GM19025 (cell line): ENCODE measurements at regions not wholly inside any gene's neighbourhood (a gene's known extent, or its start where the extent isn't known, plus 50 kb on each side); places are given as distances from the start of the nearest gene placed in this dataset.
A peak's percentile ranks its signal among the peaks of the same experiment; 100 is the strongest.

Experiments used
- ATAC-seq: cut with Tn5 transposase; IDR thresholded peaks from one replicate; pipeline ENCODE4 v1.9.1; 2021; ENCODE audit warnings: mild to moderate bottlenecking, low read depth, moderate library complexity; ENCODE audit not compliant: unreplicated experiment

DNA sequence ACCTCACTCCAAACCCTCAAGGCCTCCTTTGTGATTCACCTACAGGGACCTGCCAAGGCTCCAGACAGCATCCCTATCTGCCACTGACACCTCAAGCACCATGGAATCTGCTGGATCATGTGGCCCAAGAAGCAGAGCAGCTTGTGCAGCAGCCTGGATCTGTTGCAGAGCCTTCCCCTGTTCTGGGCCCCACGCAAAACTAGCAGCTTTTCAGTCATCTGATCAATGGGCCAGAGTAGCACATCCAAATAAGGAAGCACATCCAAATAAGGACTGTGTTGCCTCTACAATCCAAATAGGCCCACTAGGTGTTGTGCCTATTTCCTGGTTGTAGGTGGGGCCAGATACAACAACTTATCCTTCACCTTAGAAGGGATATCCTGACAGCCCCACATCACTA, 97.1 kb upstream of the GNAO1 start:
- no peak for ATAC-seq

DNA sequence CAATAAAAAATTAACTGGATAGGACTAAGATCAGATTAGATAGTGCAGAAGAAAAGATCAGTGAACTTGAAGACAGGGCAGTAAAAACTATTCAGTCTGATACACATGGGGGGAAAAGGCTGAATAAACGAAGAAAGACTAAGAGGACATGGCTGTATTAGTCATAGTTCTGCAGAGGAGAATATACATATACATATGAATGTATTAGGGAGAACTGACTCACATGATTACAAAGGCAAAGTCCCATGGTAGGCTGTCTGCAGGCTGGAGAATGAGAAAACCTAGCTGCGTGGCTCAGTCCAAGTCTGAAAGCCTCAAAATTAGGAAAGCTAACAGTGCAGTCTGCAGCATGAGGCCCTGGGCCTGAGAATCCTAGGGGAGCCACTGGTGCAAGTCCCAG, 98.2 kb upstream of the GNAO1 start:
- ATAC-seq, result no peak

DNA sequence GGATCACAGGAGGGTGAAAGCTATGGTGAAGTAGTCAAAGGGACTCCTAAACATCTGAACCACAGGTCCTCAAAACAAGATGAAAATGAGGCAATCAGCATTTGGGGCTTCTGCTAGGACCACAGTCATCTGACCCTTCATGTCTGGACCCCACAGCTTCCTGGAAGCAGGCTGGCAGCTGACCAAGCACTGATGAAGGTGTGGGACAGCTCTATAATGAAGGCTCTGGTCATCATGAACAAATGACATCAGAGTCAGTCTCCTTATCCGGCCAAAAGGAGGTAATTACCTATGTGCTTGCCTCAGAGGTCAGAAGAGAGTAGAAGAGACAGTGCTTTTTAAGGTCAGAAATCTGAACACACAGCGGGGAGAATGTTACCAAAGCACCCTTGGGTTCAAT, 101.2 kb upstream of the GNAO1 start:
- ATAC-seq, result no peak

DNA sequence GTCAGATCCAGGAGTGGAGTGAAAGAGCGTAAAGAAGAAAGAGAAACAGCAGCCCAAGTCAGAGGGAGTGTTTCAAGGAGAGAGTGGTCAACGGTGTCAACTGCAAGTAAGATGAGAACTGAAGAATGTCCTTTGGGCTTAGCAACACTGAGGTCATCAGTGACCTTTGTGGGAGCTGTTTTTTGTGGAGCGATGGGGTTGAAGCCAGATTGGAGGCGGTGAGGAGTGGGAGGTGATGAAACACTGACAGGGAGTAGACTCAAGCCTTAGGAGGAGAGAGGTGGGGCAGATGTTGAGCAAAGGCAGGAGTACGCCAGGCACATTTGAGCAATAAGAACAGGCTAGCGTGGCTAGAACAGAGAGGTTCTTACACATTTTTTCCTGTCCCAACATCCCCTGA, 103.7 kb upstream of the GNAO1 start:
- ATAC-seq, result no peak

DNA sequence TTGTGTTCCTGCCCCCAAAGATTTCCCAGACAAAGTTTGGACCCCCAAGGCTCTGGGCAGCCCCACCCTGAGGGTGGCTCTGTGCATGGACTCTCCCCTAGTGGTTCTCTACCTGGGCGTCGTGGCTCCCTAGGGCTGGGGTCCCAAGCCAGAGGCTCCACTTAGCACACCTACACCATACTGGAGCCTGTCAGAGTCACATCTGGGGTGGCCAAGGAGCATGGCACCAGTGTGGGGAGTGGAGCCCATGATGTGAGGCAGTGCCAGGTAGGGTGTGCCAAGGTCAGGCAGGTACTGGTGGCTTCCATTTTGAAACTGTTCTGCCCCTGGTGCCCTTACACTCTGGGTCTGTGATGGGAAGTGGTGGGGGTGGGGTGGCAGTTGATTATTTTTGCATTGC, 109.9 kb upstream of the GNAO1 start:
- ATAC-seq, result no peak

DNA sequence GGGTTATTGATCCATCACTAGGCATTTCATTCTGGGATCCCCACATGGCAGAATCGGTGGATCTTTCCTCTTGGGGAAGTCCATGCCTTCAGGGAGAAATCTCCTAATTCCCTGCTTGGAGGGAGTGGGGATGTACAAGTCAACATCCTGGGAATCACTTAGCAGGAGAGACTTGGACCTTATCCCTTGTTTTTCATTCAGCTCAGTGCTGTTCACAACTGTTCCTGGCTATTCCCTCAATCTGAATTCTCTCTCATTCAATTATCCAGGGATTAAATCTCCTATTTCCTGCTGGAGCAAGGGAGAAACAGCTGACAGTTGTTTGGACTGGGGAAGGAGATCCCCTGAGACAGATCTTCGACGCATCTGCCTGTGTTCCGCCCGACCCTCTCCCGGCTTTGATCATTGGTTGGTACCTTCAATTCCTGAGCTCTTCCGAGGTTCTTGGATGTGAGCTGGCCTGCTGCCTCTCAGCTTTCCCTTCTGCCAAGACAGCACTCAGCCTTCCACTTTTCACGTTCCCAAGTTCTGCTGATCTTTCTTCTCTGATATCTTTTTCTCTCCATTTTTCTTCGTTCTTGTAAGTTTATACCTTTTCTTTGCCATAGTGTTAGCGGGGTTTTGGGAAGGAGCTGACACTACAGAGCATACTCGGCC, 115.4 kb upstream of the GNAO1 start:
- no peak for ATAC-seq

DNA sequence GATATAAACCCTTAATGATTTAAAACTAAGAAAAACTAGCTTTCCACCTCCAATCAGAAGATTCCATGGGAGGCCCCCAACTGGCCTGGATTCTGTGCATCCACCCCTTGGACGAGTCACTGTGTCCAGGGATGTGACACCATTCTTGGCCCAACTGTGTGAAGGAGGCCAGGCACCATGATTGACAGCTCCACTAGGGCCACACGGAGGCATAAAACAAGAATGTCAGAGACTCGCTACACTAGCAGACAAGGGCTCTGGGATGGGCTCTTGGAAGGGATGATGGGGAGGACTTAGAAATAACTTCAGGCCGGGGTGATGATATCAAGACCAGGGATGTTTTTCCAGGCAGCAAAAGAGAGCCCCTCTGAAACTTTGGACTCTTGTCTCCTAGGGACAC, 117.8 kb upstream of the GNAO1 start:
- no peak for ATAC-seq

DNA sequence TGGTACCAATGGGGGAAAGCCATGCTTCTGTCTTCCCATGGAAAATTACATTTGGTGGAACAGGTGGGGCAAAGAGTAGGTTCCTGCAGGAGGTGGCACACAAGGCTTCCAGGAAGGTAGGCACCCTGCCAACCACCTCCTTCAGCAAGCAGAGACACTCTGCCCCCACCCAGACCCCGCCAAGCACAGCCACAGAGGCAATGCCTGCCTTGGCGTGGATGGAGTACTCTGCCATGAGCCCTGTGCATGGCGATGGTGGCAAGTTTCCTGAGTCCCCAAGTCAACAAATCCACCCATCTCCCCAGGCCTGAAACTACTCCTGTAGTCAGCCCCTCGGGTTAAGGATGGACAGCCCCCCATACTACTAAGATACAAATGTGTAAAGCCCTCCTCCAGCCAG, 119.2 kb upstream of the GNAO1 start:
- no peak for ATAC-seq

DNA sequence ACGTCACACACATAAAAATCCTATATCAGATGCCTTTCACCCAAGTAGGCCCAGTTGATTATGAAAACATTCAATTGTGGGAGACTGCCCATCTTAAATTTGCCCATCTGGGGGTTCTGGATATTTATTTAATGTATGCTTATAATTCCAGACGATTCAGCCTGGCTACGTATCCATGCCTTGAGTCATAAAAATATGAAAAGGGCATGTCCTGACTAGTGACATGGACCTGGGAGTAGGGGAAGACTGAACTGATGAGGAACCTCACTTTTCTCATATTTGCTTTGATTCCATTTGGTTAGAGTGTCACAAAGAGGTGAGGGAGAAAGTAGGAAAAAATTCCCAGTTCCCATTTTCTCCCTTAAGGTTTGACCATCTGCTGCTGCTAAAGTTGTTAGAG, 122.5 kb upstream of the GNAO1 start:
- no peak for ATAC-seq

DNA sequence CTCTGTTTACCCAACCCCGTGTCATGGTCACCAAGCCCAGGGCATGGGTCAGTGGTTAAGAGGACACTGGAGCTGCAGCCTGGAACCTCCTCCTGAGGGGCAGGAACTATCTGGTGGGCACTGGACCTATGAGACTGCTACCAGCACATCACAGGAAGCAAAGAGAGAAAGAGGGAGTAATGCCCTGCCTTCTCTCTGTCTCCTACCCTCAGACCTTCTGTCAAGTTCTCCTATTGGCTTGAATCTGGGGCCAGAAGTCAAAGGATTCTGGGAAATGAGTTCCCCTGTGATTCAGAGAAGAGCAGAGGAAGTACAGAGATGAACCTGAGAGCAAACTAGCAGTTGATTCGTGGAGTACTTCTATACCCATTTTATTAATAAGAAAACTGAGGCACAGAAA, 123.0 kb upstream of the GNAO1 start:
- ATAC-seq, result no peak

DNA sequence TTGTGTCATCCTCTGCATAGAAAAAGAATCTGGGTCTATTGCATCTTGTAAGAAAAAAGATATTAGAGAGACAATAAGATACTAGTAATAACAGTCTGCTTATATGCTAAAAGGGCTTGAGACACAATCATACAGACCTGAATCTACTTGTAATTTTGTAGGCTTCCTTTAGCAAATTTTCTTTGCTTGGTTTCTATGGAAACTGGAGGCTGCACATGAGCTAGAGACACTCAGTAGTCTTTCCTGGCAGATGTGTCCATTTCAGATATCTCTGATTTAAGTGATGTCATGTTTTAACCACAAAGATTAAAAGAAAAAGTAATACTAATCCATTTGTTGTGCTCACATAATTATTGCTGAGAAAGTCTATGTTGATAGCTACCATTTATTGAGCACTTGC, 123.9 kb upstream of the GNAO1 start:
- ATAC-seq, result no peak

DNA sequence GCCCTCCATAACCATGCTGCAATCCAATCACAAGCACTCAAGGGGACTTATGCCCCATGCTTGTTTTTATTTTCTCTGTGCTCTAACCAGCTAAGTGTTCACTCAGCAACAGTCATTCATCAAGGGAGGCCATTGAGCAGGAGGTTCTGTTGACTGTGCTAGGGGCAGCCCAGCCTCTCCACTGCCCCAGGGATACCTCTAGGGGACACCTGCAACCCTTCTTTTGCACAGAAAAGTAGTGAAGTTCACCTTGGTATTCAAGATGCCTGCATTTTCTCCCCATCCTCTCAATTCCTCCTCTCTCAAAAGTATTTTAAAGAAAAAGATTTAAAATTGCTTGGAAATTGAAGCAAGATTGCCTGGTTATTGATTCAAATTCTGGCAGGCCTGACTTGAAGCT, 124.7 kb upstream of the GNAO1 start:
- ATAC-seq, result no peak

DNA sequence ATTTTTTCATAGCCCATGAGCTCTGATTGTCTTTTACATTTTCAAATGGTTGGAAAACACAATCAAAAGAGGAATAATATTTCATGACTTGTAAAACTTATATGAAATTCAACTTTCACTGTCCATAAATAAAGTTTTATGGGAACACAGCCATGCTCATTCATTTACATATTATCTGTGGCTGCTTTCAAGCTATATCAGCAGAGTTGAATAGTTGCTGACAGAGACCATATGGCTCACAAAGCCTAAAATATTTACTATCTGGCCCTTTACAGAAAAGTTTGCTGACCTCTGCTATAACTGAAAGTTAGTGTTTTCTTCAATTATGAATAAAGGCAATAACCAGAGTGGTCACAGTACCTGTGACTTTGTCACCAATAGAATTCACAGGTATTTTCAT, 128.2 kb upstream of the GNAO1 start:
- no peak for ATAC-seq

DNA sequence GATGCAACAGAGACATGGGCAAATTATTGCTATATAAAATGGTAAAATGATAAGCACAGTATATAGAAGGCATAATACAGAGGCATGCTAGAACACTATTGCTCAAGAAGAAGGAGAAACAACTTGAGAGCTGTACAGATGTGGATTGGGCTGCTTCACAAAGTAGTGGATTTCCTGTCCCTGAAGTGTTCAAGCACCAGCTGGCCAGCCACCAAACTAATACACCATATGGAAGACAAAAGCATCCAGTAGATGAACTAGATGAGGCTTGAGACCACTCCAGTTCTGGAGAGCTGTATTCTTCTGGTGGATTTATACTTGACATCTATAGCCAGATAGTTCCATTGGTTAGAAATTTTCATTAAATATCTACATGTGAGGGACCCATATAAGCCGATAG, 134.1 kb upstream of the GNAO1 start:
- no peak for ATAC-seq

DNA sequence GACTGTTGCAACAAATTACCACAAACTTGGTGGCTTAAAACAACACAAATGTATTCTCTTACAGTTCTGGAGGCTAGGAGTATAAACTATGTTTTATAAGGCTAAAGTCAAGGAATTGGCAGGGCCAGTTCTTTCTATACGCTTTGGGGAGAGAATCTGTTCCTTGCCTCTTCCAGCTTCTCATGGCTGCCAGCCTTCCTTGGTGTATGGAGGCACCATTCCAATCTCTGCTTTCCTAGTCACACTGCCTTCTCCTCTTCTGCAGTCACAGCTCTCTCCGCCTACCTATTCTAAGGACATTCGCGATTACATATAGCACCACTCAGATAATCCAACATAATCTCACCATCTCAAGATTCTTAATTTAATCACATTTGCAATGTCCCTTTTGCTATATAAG, 140.4 kb upstream of the GNAO1 start:
- no peak for ATAC-seq

DNA sequence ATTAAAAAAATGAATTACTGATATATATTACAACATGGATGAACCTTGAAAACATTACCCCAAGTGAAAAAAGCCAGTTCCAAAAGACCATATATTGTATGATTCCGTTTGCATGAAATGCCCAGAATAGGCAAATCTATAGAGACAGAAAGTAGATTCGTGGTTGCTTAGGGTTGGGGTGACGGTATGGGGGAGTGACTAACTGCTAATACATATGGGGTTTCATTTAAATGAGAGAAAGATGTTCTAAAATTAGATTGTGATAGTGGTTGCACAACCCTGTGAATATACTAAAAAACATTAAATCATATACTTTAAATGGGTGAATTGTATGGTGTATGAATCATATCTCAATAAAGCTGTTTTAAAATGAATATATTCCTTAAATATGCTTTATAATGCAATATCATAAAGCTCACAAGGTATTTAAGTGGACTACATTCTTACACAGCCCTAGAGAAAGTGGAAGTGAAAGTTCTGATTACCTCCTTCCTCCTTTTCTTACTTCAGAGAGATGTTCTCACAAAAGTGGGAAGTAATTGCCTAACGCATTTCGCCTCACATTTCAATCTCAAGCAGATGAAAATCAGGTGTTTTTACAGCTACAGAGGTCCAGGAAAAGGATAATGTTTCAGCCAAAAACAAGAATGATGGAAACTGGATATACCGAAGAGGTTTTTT, 142.7 kb upstream of the GNAO1 start:
- ATAC-seq, result peak; percentile 64

DNA sequence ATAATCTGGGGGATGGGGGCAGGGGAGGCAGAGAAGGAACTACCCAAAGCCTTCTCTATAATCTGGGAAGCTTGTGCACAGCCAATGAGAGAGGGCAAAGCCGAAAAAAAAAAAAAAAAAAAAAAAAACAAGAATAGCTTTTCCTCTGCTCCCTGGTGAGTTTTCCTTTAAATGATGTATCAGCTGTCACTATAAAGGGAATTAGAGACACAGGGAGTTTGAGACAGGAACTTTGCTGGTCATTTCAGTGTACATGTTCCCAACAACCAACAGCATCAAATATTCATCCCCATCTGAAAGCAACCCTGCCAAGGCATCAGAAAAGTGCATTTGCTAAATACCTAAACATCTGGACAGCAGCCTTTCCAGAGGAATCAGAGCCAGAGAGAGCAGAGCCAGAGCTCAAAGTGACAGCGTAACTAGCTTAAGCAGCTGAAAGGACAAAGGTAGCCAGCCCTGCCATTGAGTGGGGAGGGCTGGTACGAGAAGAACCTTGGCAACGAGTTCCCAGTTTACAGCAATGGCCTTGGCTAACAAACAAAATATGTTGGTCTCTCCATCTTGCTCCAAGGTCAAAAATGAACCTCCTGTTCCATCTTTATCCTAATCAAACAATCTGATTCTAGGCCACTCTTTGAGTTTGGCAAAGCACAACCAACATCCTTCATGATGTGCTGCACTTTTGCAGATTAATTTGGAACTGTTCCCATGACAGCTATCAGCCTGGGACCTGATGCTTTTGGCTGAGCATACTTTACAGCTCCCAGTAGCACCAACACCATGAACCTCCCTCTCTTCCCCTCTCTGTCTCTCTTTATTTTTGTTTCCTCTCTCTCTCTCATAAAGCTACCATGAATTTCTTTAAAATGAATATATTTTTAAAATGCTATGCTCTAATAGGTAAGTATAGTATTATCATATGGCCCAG, 143.7 kb upstream of the GNAO1 start:
- no peak for ATAC-seq

DNA sequence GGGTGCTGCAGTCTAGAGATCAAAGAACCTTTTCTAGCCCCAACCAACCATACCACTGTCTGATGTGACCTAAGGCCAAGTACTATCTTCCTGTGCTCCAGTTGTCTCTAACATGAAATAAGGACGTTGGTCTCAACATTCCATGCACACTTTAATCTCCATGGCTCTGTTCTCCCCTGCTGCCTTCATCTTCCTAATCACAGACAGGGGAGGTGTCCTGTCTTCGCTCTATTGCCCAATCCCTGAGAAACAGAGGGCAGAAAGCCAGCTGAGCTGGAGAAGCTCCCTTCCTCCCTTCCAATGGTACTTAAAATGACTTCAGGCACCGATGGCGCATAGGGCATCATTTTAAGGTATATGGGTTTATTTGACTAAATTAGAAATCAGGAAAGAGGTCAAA, 148.9 kb upstream of the GNAO1 start:
- ATAC-seq, result no peak

DNA sequence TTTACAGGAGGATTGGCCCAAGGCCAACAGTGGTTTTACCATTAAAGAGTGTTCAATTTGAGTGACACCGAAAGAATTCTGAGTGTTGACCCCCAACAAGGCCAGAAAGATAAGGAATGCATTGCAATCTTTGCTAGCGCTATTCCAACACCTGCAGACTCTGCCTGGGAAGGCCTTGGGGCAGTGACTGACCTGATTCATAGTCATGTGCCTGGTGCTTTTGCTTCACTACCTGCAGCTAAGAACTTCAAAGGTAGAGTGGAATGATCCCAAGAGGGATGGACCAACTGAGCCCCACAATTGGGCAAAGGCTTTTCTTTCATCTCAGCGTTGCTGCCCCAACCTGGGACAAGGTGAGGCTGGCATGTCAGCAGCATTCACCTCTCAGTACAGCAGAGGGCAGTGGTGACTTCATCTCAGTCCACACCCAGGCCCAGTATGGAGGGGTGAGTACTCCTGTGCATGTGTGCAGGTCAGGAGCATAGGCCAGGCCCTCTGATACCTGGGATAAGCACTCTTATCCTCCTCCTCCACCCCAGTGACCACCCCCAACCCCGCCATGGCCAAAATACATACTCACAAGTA, 149.6 kb upstream of the GNAO1 start:
- ATAC-seq, result no peak

DNA sequence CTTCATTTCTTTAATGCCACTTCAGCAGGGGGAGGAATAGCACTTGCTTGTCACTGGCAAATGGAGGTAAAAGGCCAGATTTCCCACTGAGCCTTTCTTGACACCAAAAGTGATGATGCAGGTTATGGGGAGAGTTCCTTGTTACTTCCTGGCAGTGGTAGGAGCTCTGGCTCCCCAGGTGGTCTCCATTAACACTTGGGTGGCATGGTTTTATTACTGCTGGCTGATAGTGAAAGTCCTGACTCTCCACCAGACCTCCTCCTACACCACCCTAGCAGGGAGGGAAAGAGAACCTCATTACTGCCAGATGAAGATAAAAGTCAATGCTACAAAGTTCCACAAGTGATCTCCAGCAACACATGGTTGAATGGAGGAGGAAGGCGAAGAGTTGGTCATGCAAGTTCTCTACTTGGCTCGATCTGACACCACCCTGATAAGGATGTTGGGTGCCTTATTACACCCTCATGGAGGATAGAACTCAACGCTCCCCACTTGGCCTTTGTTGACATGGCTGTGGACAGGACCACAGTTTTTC, 152.7 kb upstream of the GNAO1 start:
- ATAC-seq, result no peak

DNA sequence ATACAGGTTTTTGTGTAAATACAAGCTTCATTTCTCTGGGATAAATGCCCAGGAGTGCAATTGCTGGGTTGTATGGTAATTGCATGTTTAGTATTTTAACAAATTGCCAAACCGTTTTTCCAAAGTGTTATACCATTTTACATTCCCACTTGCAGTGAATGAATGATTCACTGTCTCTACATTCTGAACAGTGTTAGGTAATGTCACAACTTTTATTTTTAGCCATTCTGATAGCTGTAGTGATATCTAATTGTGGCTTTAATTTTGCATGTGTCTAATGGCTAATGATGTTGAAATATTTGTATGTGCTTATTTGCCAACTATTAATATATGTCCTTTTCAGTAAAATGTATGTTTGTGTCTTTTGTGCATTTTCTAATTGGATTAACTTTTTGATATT, 156.9 kb upstream of the CES5A start:
- no peak for ATAC-seq
